ENCODE measurements at regions not wholly inside any gene's neighbourhood (a gene's known extent, or its start where the extent isn't known, plus 50 kb on each side); places are given as distances from the start of the nearest gene placed in this dataset.

- no peak for TF ChIP-seq CTCF (IDR thresholded peaks at IDR 0.05; ENCODE audit: low read depth, low read length)
- DNase-seq (ENCODE audit: low read depth in 2 of 2): no peak
- no peak overlapping the region for H3K4me3 ChIP-seq (replicated peaks in 1 of 2; ENCODE audit: low read depth in 2 of 2, low read length in 2 of 2)
These were observed 1175.1 kb upstream of the GOT2 start for GRCh38 chr16:59909262-59909661.

- TF ChIP-seq CTCF (IDR thresholded peaks at IDR 0.05; ENCODE audit: low read depth, low read length): no peak
- no peak overlapping the region for H3K4me3 ChIP-seq (replicated peaks in 1 of 2; ENCODE audit: low read depth in 2 of 2, low read length in 2 of 2)
- no peak for DNase-seq (ENCODE audit: low read depth in 2 of 2)
These were observed 1173.5 kb upstream of the GOT2 start for GRCh38 chr16:59907611-59908010.

- TF ChIP-seq CTCF (IDR thresholded peaks at IDR 0.05; ENCODE audit: low read depth, low read length): no peak
- H3K4me3 ChIP-seq (replicated peaks in 1 of 2; ENCODE audit: low read depth in 2 of 2, low read length in 2 of 2): no peak overlapping the region
These were observed 1171.5 kb upstream of the GOT2 start for GRCh38 chr16:59905606-59906005.

GRCh38 chr16:59905131-59905530, 1171.0 kb upstream of the GOT2 start:
- no peak for TF ChIP-seq CTCF (IDR thresholded peaks at IDR 0.05; ENCODE audit: low read depth, low read length)
- H3K4me3 ChIP-seq (replicated peaks in 1 of 2; ENCODE audit: low read depth in 2 of 2, low read length in 2 of 2): no peak overlapping the region
- no peak for DNase-seq (ENCODE audit: low read depth in 2 of 2)

More at GRCh38 chr16:59905606-59906005, 1171.5 kb upstream of the GOT2 start:
- DNase-seq (ENCODE audit: low read depth in 2 of 2): peak; percentile 18 to 32

GRCh38 chr16:59899940-59900339, 1165.8 kb upstream of the GOT2 start:
- DNase-seq (ENCODE audit: low read depth in 2 of 2): no peak
- TF ChIP-seq CTCF (IDR thresholded peaks at IDR 0.05; ENCODE audit: low read depth, low read length): no peak
- no peak overlapping the region for H3K4me3 ChIP-seq (replicated peaks in 1 of 2; ENCODE audit: low read depth in 2 of 2, low read length in 2 of 2)

- DNase-seq (ENCODE audit: low read depth in 2 of 2): no peak
- no peak overlapping the region for H3K4me3 ChIP-seq (replicated peaks in 1 of 2; ENCODE audit: low read depth in 2 of 2, low read length in 2 of 2)
- TF ChIP-seq CTCF (IDR thresholded peaks at IDR 0.05; ENCODE audit: low read depth, low read length): no peak
These were observed 1158.3 kb upstream of the GOT2 start for GRCh38 chr16:59892376-59892775.

- no peak for TF ChIP-seq CTCF (IDR thresholded peaks at IDR 0.05; ENCODE audit: low read depth, low read length)
- no peak overlapping the region for H3K4me3 ChIP-seq (replicated peaks in 1 of 2; ENCODE audit: low read depth in 2 of 2, low read length in 2 of 2)
- no peak for DNase-seq (ENCODE audit: low read depth in 2 of 2)
These were observed 1153.7 kb upstream of the GOT2 start for GRCh38 chr16:59887856-59888255.
